Right lobe of liver (tissue), 4 donors: ENCODE measurements at regions not wholly inside any gene's neighbourhood (a gene's known extent, or its start where the extent isn't known, plus 50 kb on each side); places are given as distances from the start of the nearest gene placed in this dataset.

Source experiments
- POLR2A ChIP-seq: fragments of 450-650 bp; IDR thresholded peaks from one replicate; pipeline ENCODE4 v1.6.1; 2017; ENCODE audit warnings: antibody characterized with exemption, mild to moderate bottlenecking
- TF ChIP-seq, protein P1 (sequence below), 4 donors: fragments of 200-600 bp in 3 of 4; fragments of 450-650 bp in 1 of 4; IDR thresholded peaks; one replicate each; pipeline versions ENCODE4 v1.5.1 to v1.8.0; 2016 to 2022; ENCODE audit warnings: antibody characterized with exemption in 4 of 4, mild to moderate bottlenecking in 2 of 4
- donor health status: DM: no; HTN: no; CAD: no.
- donor health status: DM: no; HTN: no; CAD: no.
- donor health status: DM: no; HTN: yes; CAD: no.

DNA sequence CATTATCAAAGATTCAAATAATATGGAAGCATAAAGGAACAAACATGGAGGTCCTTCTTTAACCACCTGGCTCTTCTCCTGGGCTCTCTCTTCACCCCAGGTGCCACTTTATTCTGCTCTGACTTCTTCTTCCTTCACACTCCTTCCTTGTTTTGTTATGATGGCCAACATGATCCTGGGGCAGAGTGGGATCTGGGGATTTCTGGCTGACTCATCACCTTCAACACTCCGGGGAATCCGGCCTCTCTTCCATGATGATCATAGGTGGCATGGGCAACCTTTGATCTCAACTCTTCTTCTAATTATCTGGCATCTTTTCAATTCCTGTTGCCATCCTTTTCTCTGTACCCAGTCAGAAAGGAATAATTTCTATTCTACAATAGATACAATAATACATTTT lies 62.1 kb upstream of the TRPC7 start:
- TF ChIP-seq, protein P1, sequence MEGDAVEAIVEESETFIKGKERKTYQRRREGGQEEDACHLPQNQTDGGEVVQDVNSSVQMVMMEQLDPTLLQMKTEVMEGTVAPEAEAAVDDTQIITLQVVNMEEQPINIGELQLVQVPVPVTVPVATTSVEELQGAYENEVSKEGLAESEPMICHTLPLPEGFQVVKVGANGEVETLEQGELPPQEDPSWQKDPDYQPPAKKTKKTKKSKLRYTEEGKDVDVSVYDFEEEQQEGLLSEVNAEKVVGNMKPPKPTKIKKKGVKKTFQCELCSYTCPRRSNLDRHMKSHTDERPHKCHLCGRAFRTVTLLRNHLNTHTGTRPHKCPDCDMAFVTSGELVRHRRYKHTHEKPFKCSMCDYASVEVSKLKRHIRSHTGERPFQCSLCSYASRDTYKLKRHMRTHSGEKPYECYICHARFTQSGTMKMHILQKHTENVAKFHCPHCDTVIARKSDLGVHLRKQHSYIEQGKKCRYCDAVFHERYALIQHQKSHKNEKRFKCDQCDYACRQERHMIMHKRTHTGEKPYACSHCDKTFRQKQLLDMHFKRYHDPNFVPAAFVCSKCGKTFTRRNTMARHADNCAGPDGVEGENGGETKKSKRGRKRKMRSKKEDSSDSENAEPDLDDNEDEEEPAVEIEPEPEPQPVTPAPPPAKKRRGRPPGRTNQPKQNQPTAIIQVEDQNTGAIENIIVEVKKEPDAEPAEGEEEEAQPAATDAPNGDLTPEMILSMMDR (IDR thresholded peaks at IDR 0.05), result no peak
- TF ChIP-seq POLR2A, result no peak
